K562 (cell line): ENCODE measurements at regions not wholly inside any gene's neighbourhood (a gene's known extent, or its start where the extent isn't known, plus 50 kb on each side); places are given as distances from the start of the nearest gene placed in this dataset.

Experiments
- ATAC-seq: fragments of 200-7000 bp; cut with Tn5 transposase; 3 replicates; pipeline ENCODE4 v1.9.1; 2020; ENCODE audit warnings: moderate library complexity
- BruUV-seq: library from RNA; stranded (reverse); fragments of 400-500 nt; replicated peaks from 2 replicates; lab custom pipeline; 2021; lab: Mats Ljungman, UMichigan
- CTCF ChIA-PET: fragments of 300-600 bp; formaldehyde crosslinking; extraction: SDS; loops from one replicate; lab custom pipeline; 2021; ENCODE audit warnings: low intra/inter-chr PET ratio; lab: Yijun Ruan, JAX
- POLR2A ChIA-PET: fragments of 300-600, 350-650 bp; sonication (Branson Sonifier 250); formaldehyde crosslinking; extraction: SDS; loops from one replicate; lab custom pipeline; 2021; ENCODE audit warnings: antibody characterized with exemption, inconsistent platforms; lab: Yijun Ruan, JAX
- DNase-seq, 4 experiments: peaks; one replicate each; pipeline versions ENCODE4 v3.0.0 to v3.0.0-alpha.2; 2011 to 2018; ENCODE audit warnings: low spot score in 3 of 4, mixed read lengths in 3 of 4; ENCODE audit errors: extremely low read depth in 1 of 4
- FAIRE-seq: peaks from 2 replicates; lab custom pipeline; 2011; peaks lifted over from hg19 to GRCh38; lab: Jason Lieb, UNC
- H2AFZ ChIP-seq: 2 replicates; pipeline ENCODE4 v1.6.0; 2011; ENCODE audit warnings: low read depth, low read length, control low read depth, inconsistent platforms
- H3K27ac ChIP-seq: fragments of 200-600 bp; 3 replicates; pipeline ENCODE4 v1.8.0; 2011; ENCODE audit warnings: low read depth, mild to moderate bottlenecking, control low read depth, inconsistent platforms, low read length, moderate library complexity, mixed read lengths; ENCODE audit errors: extremely low read depth
- H3K27me3 ChIP-seq, 2 experiments: fragments of 300-600 bp in 1 of 2; 2 replicates in 1 of 2; 3 replicates in 1 of 2; pipeline versions ENCODE4 v1.6.0 to v1.8.0; 2011; ENCODE audit warnings: inconsistent platforms in 2 of 2, low read length in 2 of 2, mild to moderate bottlenecking in 1 of 2, mixed read lengths in 1 of 2, moderate library complexity in 1 of 2; ENCODE audit not compliant: control insufficient read depth in 2 of 2, insufficient read depth in 2 of 2
- H3K36me3 ChIP-seq: fragments of 300-600 bp; 3 replicates; pipeline ENCODE4 v1.8.0; 2011; ENCODE audit warnings: mild to moderate bottlenecking, low read length, inconsistent platforms; ENCODE audit not compliant: control insufficient read depth, insufficient read depth
- H3K4me1 ChIP-seq, 2 experiments: fragments of 200-600 bp in 1 of 2; replicated peaks in 1 of 2; 2 replicates in 1 of 2; 3 replicates in 1 of 2; pipeline versions ENCODE4 v1.5.1 to v1.8.0; 2011; ENCODE audit warnings: inconsistent platforms in 2 of 2, low read length in 2 of 2, mild to moderate bottlenecking in 1 of 2, mixed read lengths in 1 of 2, moderate library complexity in 1 of 2; ENCODE audit not compliant: control insufficient read depth in 2 of 2, insufficient read depth in 2 of 2
- H3K4me2 ChIP-seq: 2 replicates; pipeline ENCODE4 v1.6.1; 2011; ENCODE audit warnings: low read length, control low read depth, inconsistent platforms, mixed read lengths; ENCODE audit not compliant: insufficient read depth
- H3K4me3 ChIP-seq: fragments of 200-600 bp; sonication (generic), shearing (Covaris generic); 2 replicates; pipeline ENCODE4 v1.5.1; 2016; ENCODE audit warnings: control low read depth, inconsistent platforms
- H3K79me2 ChIP-seq: fragments of 200-600 bp; 3 replicates; pipeline ENCODE4 v1.8.0; 2011; ENCODE audit warnings: low read length, inconsistent platforms; ENCODE audit not compliant: control insufficient read depth, insufficient read depth
- H3K9ac ChIP-seq, 2 experiments: 2 replicates each; pipeline versions ENCODE4 v1.6.0 to v1.6.1; 2011; ENCODE audit warnings: low read depth in 2 of 2, low read length in 2 of 2, control low read depth in 1 of 2, inconsistent platforms in 1 of 2, mild to moderate bottlenecking in 1 of 2, mixed read lengths in 1 of 2; ENCODE audit not compliant: insufficient read depth in 1 of 2
- H3K9me1 ChIP-seq: one replicate; pipeline ENCODE4 v1.6.0; 2011; ENCODE audit warnings: inconsistent platforms, mild to moderate bottlenecking, low read length, moderate library complexity; ENCODE audit not compliant: control insufficient read depth, insufficient read depth
- H3K9me3 ChIP-seq: replicated peaks from 2 replicates; pipeline ENCODE4 v1.5.1; 2011; ENCODE audit warnings: low read depth, low read length, inconsistent platforms; ENCODE audit not compliant: control insufficient read depth, insufficient read depth
- H4K20me1 ChIP-seq: replicated peaks from 2 replicates; pipeline ENCODE4 v1.6.1; 2011; ENCODE audit warnings: low read length, inconsistent platforms, mixed read lengths; ENCODE audit not compliant: control insufficient read depth, insufficient read depth
- ARNT ChIP-seq, 2 experiments: fragments of 450-650 bp; IDR thresholded peaks; 2 replicates each; pipeline ENCODE4 v1.6.1; 2016; ENCODE audit warnings: mild to moderate bottlenecking in 1 of 2
- ATF6 ChIP-seq: sonication (generic); formaldehyde crosslinking; IDR thresholded peaks from 2 replicates; pipeline ENCODE4 v1.4.0; 2020; ENCODE audit warnings: mild to moderate bottlenecking, missing genetic modification reagents
- CBX3 ChIP-seq, 2 experiments: IDR thresholded peaks; 1 replicate in 1 of 2; 2 replicates in 1 of 2; pipeline ENCODE4 v1.6.1; 2012; ENCODE audit warnings: inconsistent platforms in 2 of 2, low read length in 2 of 2, borderline replicate concordance in 1 of 2, control low read depth in 1 of 2
- ETV6 ChIP-seq, 3 experiments: fragments of 150-350 bp in 1 of 3; sonication (generic) in 1 of 3; formaldehyde crosslinking in 1 of 3; IDR thresholded peaks; 2 replicates each; pipeline versions ENCODE4 v1.6.1 to v1.8.0; 2014 to 2022; ENCODE audit warnings: borderline replicate concordance in 2 of 3, low read depth in 2 of 3, antibody characterized with exemption in 1 of 3, low read length in 1 of 3, mild to moderate bottlenecking in 1 of 3, missing genetic modification reagents in 1 of 3
- HMGN3 ChIP-seq: IDR thresholded peaks from 2 replicates; pipeline ENCODE4 v1.6.1; 2011; ENCODE audit warnings: borderline replicate concordance, low read depth, mild to moderate bottlenecking, mixed read lengths, low read length; ENCODE audit not compliant: insufficient read length; ENCODE audit errors: extremely low read depth
- IRF1 ChIP-seq: sonication (generic); formaldehyde crosslinking; IDR thresholded peaks from 2 replicates; pipeline ENCODE4 v1.8.0; 2022; ENCODE audit warnings: missing genetic modification reagents, mild to moderate bottlenecking, borderline replicate concordance
- LEF1 ChIP-seq: fragments of 450-650 bp; IDR thresholded peaks from 2 replicates; pipeline ENCODE4 v1.6.1; 2016; ENCODE audit warnings: mild to moderate bottlenecking
- NUFIP1 ChIP-seq: fragments of 450-650 bp; IDR thresholded peaks from 2 replicates; pipeline ENCODE4 v1.6.1; 2018; ENCODE audit not compliant: partially characterized antibody
- SIX5 ChIP-seq, 2 experiments: IDR thresholded peaks; 2 replicates each; pipeline ENCODE4 v1.6.1; 2011; ENCODE audit warnings: low read length in 2 of 2, borderline replicate concordance in 1 of 2, low read depth in 1 of 2, mild to moderate bottlenecking in 1 of 2, moderate library complexity in 1 of 2; ENCODE audit not compliant: insufficient read depth in 1 of 2
- SRF ChIP-seq, 2 experiments: fragments of 250-450, 450-650 bp in 1 of 2; sonication (Bioruptor Pico) in 1 of 2; sonication (generic) in 1 of 2; formaldehyde crosslinking; IDR thresholded peaks; 2 replicates each; pipeline versions ENCODE4 v1.5.0 to v1.5.1; 2020 to 2022; ENCODE audit warnings: mild to moderate bottlenecking in 1 of 2, missing genetic modification reagents in 1 of 2
- XRCC5 ChIP-seq: fragments of 200-400 bp; formaldehyde crosslinking; IDR thresholded peaks from 2 replicates; pipeline ENCODE4 v1.6.1; 2017; ENCODE audit warnings: low read depth, mild to moderate bottlenecking, low read length
- ZBTB49 ChIP-seq: sonication (generic); formaldehyde crosslinking; IDR thresholded peaks from 2 replicates; pipeline ENCODE4 v1.8.0; 2022; ENCODE audit warnings: missing genetic modification reagents, mild to moderate bottlenecking, borderline replicate concordance
- ZBTB9 ChIP-seq: fragments of 450-650 bp; formaldehyde crosslinking; IDR thresholded peaks from 2 replicates; pipeline ENCODE4 v1.4.0; 2020; ENCODE audit warnings: mild to moderate bottlenecking, moderate library complexity
- ZNF133 ChIP-seq: fragments of 250-450 bp; sonication (Bioruptor Pico); IDR thresholded peaks from 2 replicates; pipeline ENCODE4 v1.4.0; 2020; ENCODE audit warnings: mild to moderate bottlenecking
- WGBS: fragments of 100-300 bp; shearing (Covaris generic); methylation state at CpG from one replicate; pipeline ENCODE4 v1.1.6; 2016; ENCODE audit warnings: low coverage, mixed read lengths; ENCODE audit not compliant: insufficient coverage; ENCODE audit errors: missing lambda C conversion rate; 5-methylcytosine and 5-hydroxymethylcytosine counted together
- in situ Hi-C: fragments of 300-500 bp; cut with MboI; formaldehyde crosslinking; loops from 4 replicates; pipeline ENCODE4 v1.15.0; 2018; ENCODE audit warnings: inconsistent platforms, mixed read lengths
- intact Hi-C: fragments of 100-400 bp; cut with micrococcal nuclease; formaldehyde crosslinking; loops from 2 replicates; pipeline ENCODE4 v1.14.2; 2022

GRCh38 chr15:47304656-47305055 lies 412.6 kb upstream of the SEMA6D start (continued):
- TF ChIP-seq ZNF133 (CRISPR knock-in tag) = no peak
- no peak for TF ChIP-seq SIX5 (IDR thresholded peaks at IDR 0.05; ENCODE audit: borderline replicate concordance in 1 of 2, insufficient read depth in 1 of 2, low read depth in 1 of 2, low read length in 2 of 2)
- TF ChIP-seq XRCC5 = no peak
- TF ChIP-seq ETV6 (IDR thresholded peaks at IDR 0.05; ENCODE audit: borderline replicate concordance in 1 of 2, low read depth in 2 of 2, low read length in 1 of 2) = no peak
- no peak for TF ChIP-seq ETV6 (CRISPR knock-in tag; IDR thresholded peaks at IDR 0.05; ENCODE audit: borderline replicate concordance)
- TF ChIP-seq ZBTB9 (CRISPR knock-in tag) = no peak
- TF ChIP-seq NUFIP1 = no peak

- no peaks in the 10 kb centered on the region for H3K79me2 ChIP-seq
- DNase-seq (no peak), ATAC-seq (no peak), FAIRE-seq (no peak)
- no peak overlapping the region for H3K9ac ChIP-seq
- no peak overlapping the region for H3K4me3 ChIP-seq
- no peak overlapping the region for H3K4me2 ChIP-seq
- no peaks in the 10 kb centered on the region for H3K9me1 ChIP-seq
- in situ Hi-C loops (no loop called here), intact Hi-C loops (no loop called here)
- no peaks in the 10 kb centered on the region for H3K36me3 ChIP-seq
- ChIA-PET POLR2A (no interaction called here), CTCF (no interaction called here)
- no TSS peak for BruUV-seq
- no peaks in the 10 kb centered on the region for H4K20me1 ChIP-seq
- 3% methylated on average over 3 of the region's 3 CpGs for WGBS
- H3K4me1 ChIP-seq = no peaks in the 10 kb centered on the region
- no peak overlapping the region for H2AFZ ChIP-seq
- H3K9me3 ChIP-seq = no peaks in the 10 kb centered on the region
- H3K27me3 ChIP-seq = no peaks in the 10 kb centered on the region
- no peak overlapping the region for H3K27ac ChIP-seq
- no peak for TF ChIP-seq IRF1 (CRISPR knock-in tag)
- TF ChIP-seq LEF1 = no peak
- no peak for TF ChIP-seq HMGN3
- TF ChIP-seq ZBTB49 (CRISPR knock-in tag) = no peak
- no peak for TF ChIP-seq CBX3 (IDR thresholded peaks at IDR 0.05; ENCODE audit: borderline replicate concordance in 1 of 2, low read length in 2 of 2)
- TF ChIP-seq ARNT (IDR thresholded peaks at IDR 0.05) = no peak
- TF ChIP-seq ATF6 (CRISPR knock-in tag) = no peak
- no peak for TF ChIP-seq SRF (CRISPR knock-in tag; IDR thresholded peaks at IDR 0.05)
Observed at GRCh38 chr15:47312161-47312560, 405.1 kb upstream of the SEMA6D start.
